Fibroblast of the aortic adventitia (primary cell): ENCODE measurements at regions not wholly inside any gene's neighbourhood (a gene's known extent, or its start where the extent isn't known, plus 50 kb on each side); places are given as distances from the start of the nearest gene placed in this dataset.
"Not testable (repeated sequence)": the region's sequence is repeated elsewhere in the genome, so short reads cannot be mapped to it uniquely, and the experiment has no call there.

Experiments
- DNase-seq: peaks from one replicate; pipeline ENCODE4 v3.0.0-alpha.2; 2010; ENCODE audit warnings: low read depth
- H3K4me3 ChIP-seq: 2 replicates; pipeline ENCODE4 v1.5.1; 2011; ENCODE audit warnings: low read depth, mild to moderate bottlenecking, control low read depth, low read length, moderate library complexity
- TF ChIP-seq, protein P1 (sequence below): IDR thresholded peaks from 2 replicates; pipeline ENCODE4 v1.5.1; 2011; ENCODE audit warnings: mild to moderate bottlenecking, low read length, control low read depth, inconsistent platforms; ENCODE audit not compliant: insufficient read depth

GRCh38 chr6:121615493-121615892, 180.0 kb downstream of the GJA1 start:
- DNase-seq, result no peak
- no peak overlapping the region for H3K4me3 ChIP-seq
- TF ChIP-seq, protein P1, sequence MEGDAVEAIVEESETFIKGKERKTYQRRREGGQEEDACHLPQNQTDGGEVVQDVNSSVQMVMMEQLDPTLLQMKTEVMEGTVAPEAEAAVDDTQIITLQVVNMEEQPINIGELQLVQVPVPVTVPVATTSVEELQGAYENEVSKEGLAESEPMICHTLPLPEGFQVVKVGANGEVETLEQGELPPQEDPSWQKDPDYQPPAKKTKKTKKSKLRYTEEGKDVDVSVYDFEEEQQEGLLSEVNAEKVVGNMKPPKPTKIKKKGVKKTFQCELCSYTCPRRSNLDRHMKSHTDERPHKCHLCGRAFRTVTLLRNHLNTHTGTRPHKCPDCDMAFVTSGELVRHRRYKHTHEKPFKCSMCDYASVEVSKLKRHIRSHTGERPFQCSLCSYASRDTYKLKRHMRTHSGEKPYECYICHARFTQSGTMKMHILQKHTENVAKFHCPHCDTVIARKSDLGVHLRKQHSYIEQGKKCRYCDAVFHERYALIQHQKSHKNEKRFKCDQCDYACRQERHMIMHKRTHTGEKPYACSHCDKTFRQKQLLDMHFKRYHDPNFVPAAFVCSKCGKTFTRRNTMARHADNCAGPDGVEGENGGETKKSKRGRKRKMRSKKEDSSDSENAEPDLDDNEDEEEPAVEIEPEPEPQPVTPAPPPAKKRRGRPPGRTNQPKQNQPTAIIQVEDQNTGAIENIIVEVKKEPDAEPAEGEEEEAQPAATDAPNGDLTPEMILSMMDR, result peak; percentile 28

- no peak for DNase-seq
- TF ChIP-seq, protein P1, result no peak
- no peak overlapping the region for H3K4me3 ChIP-seq
Measured at GRCh38 chr6:121616406-121616805, 181.0 kb downstream of the GJA1 start.

- H3K4me3 ChIP-seq, result no peak overlapping the region
- DNase-seq, result no peak
- TF ChIP-seq, protein P1, result no peak
Measured at GRCh38 chr6:121617388-121617787, 181.9 kb downstream of the GJA1 start.

- no peak overlapping the region for H3K4me3 ChIP-seq
- no peak for DNase-seq
- TF ChIP-seq, protein P1, result no peak
Measured at GRCh38 chr6:121619013-121619412, 183.6 kb downstream of the GJA1 start.

GRCh38 chr6:121619987-121620740, 184.7 kb downstream of the GJA1 start:
- H3K4me3 ChIP-seq, result no peak overlapping the region
- DNase-seq, result no peak
- TF ChIP-seq, protein P1, result no peak

GRCh38 chr6:121627761-121628160, 192.3 kb downstream of the GJA1 start:
- TF ChIP-seq, protein P1, result no peak
- peak; percentile 27 for DNase-seq
- H3K4me3 ChIP-seq, result no peak overlapping the region

GRCh38 chr6:121630716-121631115, 195.3 kb downstream of the GJA1 start:
- TF ChIP-seq, protein P1, result no peak
- peak; percentile 29 for DNase-seq
- no peak overlapping the region for H3K4me3 ChIP-seq

- DNase-seq, H3K4me3 ChIP-seq: not testable (repeated sequence)
Measured at GRCh38 chr6:121631752-121632151, 196.3 kb downstream of the GJA1 start.
